ENCODE measurements at regions not wholly inside any gene's neighbourhood (a gene's known extent, or its start where the extent isn't known, plus 50 kb on each side); places are given as distances from the start of the nearest gene placed in this dataset.

DNA sequence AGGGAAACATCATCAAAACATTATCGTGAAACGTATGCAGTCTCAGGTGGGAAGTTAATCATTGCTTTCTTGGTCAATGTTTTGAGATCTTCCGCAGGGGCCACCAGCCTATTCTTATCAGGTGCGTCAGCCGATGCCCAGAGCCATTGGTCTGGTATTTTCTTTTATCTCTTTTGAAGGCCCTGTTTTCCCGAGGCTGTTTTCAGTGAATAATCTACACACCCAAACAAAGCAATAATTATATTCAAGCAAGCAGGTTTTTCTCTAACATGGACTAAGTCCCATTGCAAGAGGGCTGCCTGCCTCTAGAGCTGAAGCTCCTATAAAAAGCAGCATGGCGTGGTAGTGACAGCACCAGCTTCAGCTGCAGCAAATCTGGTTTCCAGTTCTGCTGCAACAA is 430.0 kb upstream of the ID2 start:
- POLR2A ChIA-PET = no interaction called here
- RAD21 ChIA-PET (ENCODE audit: low non-redundant PET in 1 of 2, low total read pairs in 2 of 2, uncharacterized antibody in 2 of 2, unreplicated experiment in 2 of 2) = no interaction called here
- CTCF ChIA-PET = no interaction called here
- Histone ChIP-seq H3K9me2 (ENCODE audit: insufficient read depth) (no peaks in the 10 kb centered on the region), H3K79me2 (ENCODE audit: insufficient read depth, low read length) (no peaks in the 10 kb centered on the region), H3K4me3 (replicated peaks in 1 of 2; ENCODE audit: low read depth in 1 of 2, low read length in 2 of 2) (no peak overlapping the region), H3K9me3 (ENCODE audit: control insufficient read depth in 1 of 2, insufficient read depth in 1 of 2, low read depth in 1 of 2, low read length in 2 of 2) (no peaks in the 10 kb centered on the region; a peak in 1 of 4 replicates), H3K4me1 (ENCODE audit: control insufficient read depth in 1 of 2, insufficient read depth in 2 of 2, low read length in 2 of 2) (no peaks in the 10 kb centered on the region), H3K4me2 (ENCODE audit: low read length) (no peak overlapping the region), H3K27ac (ENCODE audit: low read depth, low read length) (no peak overlapping the region), H4K20me1 (ENCODE audit: insufficient read depth) (no peaks in the 10 kb centered on the region), H3K27me3 (ENCODE audit: insufficient read depth, low read length) (no peaks in the 10 kb centered on the region), H3K9ac (ENCODE audit: low read length) (no peak overlapping the region), H3K36me3 (ENCODE audit: control insufficient read depth in 1 of 2, insufficient read depth in 2 of 2, low read length in 2 of 2) (no peaks in the 10 kb centered on the region), H2AFZ (ENCODE audit: low read depth, low read length, poor library complexity, severe bottlenecking) (no peak overlapping the region)
- BruUV-seq (replicated peaks) = no TSS peak
- no peak for TF ChIP-seq ZNF274 (IDR thresholded peaks at IDR 0.05; ENCODE audit: low read depth, low read length)
- TF ChIP-seq EZH2 (IDR thresholded peaks at IDR 0.05) = no peak
- no peak for TF ChIP-seq SRF (IDR thresholded peaks at IDR 0.05; ENCODE audit: low read depth)
- TF ChIP-seq CBX3 (IDR thresholded peaks at IDR 0.05; ENCODE audit: low read depth) = no peak
- TF ChIP-seq ZFX (IDR thresholded peaks at IDR 0.05) = no peak
- no peak for TF ChIP-seq POLR2AphosphoS5 (IDR thresholded peaks at IDR 0.05; ENCODE audit: low read depth, low read length)
- no peak for TF ChIP-seq RAD21 (IDR thresholded peaks at IDR 0.05; ENCODE audit: low read depth)
- TF ChIP-seq ELF1 (IDR thresholded peaks at IDR 0.05; ENCODE audit: borderline replicate concordance, low read depth) = no peak
- TF ChIP-seq, protein P1, sequence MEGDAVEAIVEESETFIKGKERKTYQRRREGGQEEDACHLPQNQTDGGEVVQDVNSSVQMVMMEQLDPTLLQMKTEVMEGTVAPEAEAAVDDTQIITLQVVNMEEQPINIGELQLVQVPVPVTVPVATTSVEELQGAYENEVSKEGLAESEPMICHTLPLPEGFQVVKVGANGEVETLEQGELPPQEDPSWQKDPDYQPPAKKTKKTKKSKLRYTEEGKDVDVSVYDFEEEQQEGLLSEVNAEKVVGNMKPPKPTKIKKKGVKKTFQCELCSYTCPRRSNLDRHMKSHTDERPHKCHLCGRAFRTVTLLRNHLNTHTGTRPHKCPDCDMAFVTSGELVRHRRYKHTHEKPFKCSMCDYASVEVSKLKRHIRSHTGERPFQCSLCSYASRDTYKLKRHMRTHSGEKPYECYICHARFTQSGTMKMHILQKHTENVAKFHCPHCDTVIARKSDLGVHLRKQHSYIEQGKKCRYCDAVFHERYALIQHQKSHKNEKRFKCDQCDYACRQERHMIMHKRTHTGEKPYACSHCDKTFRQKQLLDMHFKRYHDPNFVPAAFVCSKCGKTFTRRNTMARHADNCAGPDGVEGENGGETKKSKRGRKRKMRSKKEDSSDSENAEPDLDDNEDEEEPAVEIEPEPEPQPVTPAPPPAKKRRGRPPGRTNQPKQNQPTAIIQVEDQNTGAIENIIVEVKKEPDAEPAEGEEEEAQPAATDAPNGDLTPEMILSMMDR (IDR thresholded peaks at IDR 0.05 in 2 of 3, conservative IDR thresholded peaks at IDR 0.05 in 1 of 3; ENCODE audit: borderline replicate concordance in 1 of 3, insufficient read depth in 1 of 3, low read depth in 2 of 3, low read length in 2 of 3) = no peak
- TF ChIP-seq EGR1 (IDR thresholded peaks at IDR 0.05; ENCODE audit: low read depth) = no peak
- TF ChIP-seq, protein P2, sequence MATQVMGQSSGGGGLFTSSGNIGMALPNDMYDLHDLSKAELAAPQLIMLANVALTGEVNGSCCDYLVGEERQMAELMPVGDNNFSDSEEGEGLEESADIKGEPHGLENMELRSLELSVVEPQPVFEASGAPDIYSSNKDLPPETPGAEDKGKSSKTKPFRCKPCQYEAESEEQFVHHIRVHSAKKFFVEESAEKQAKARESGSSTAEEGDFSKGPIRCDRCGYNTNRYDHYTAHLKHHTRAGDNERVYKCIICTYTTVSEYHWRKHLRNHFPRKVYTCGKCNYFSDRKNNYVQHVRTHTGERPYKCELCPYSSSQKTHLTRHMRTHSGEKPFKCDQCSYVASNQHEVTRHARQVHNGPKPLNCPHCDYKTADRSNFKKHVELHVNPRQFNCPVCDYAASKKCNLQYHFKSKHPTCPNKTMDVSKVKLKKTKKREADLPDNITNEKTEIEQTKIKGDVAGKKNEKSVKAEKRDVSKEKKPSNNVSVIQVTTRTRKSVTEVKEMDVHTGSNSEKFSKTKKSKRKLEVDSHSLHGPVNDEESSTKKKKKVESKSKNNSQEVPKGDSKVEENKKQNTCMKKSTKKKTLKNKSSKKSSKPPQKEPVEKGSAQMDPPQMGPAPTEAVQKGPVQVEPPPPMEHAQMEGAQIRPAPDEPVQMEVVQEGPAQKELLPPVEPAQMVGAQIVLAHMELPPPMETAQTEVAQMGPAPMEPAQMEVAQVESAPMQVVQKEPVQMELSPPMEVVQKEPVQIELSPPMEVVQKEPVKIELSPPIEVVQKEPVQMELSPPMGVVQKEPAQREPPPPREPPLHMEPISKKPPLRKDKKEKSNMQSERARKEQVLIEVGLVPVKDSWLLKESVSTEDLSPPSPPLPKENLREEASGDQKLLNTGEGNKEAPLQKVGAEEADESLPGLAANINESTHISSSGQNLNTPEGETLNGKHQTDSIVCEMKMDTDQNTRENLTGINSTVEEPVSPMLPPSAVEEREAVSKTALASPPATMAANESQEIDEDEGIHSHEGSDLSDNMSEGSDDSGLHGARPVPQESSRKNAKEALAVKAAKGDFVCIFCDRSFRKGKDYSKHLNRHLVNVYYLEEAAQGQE (IDR thresholded peaks at IDR 0.05; ENCODE audit: low read depth) = no peak
- no peak for TF ChIP-seq POLR2A (IDR thresholded peaks at IDR 0.05; ENCODE audit: borderline replicate concordance, extremely low read depth, insufficient read depth, insufficient read length)
- no peak for TF ChIP-seq CEBPB (IDR thresholded peaks at IDR 0.05; ENCODE audit: low read depth)
- TF ChIP-seq SIN3A (IDR thresholded peaks at IDR 0.05; ENCODE audit: low read depth) = no peak
- no peak for TF ChIP-seq ZBTB33 (IDR thresholded peaks at IDR 0.05; ENCODE audit: extremely low read depth, insufficient replicate concordance, low read length)
- TF ChIP-seq YY1 (IDR thresholded peaks at IDR 0.05; ENCODE audit: extremely low read depth, insufficient replicate concordance, low read depth, low read length) = no peak
- TF ChIP-seq TCF7L2 (IDR thresholded peaks at IDR 0.05; ENCODE audit: borderline replicate concordance, extremely low read depth, insufficient read depth, insufficient read length) = no peak
- TF ChIP-seq SP1 (IDR thresholded peaks at IDR 0.05; ENCODE audit: low read depth) = no peak
- no peak for TF ChIP-seq FOSL1 (IDR thresholded peaks at IDR 0.05; ENCODE audit: low read depth)
- ATAC-seq (no peak), DNase-seq (ENCODE audit: low read depth, low spot score) (no peak)
- intact Hi-C loops (cut with micrococcal nuclease) = no loop called here
